SK-N-MC (cell line): ENCODE measurements at regions not wholly inside any gene's neighbourhood (a gene's known extent, or its start where the extent isn't known, plus 50 kb on each side); places are given as distances from the start of the nearest gene placed in this dataset.

Source experiments
- DNase-seq: peaks from one replicate; pipeline ENCODE4 v3.0.0-alpha.2; 2011; ENCODE audit warnings: low read depth, low spot score
- H3K27ac ChIP-seq: fragments of 200-600 bp; sonication (generic); 2 replicates; pipeline ENCODE4 v1.5.1; 2016; ENCODE audit warnings: mixed run types
- H3K36me3 ChIP-seq: fragments of 200-600 bp; sonication (generic); 2 replicates; pipeline ENCODE4 v1.6.1; 2017; ENCODE audit warnings: antibody characterized with exemption, low read length, mixed read lengths; ENCODE audit not compliant: insufficient read depth
- H3K4me3 ChIP-seq: fragments of 200-600 bp; sonication (generic); 2 replicates; pipeline ENCODE4 v1.5.1; 2016
- H3K9ac ChIP-seq: fragments of 200-600 bp; sonication (generic); 2 replicates; pipeline ENCODE4 v1.8.0; 2017; ENCODE audit warnings: mixed run types, mixed read lengths; ENCODE audit not compliant: insufficient read length
- H3K9me3 ChIP-seq: fragments of 200-600 bp; sonication (generic); 2 replicates; pipeline ENCODE4 v1.6.1; 2017; ENCODE audit warnings: low read depth, mild to moderate bottlenecking, antibody characterized with exemption, low read length, moderate library complexity, mixed read lengths
- EZH2 ChIP-seq: fragments of 200-600 bp; sonication (generic); IDR thresholded peaks from one replicate; pipeline ENCODE4 v1.6.1; 2017; ENCODE audit warnings: antibody characterized with exemption
- FOXP2 ChIP-seq: optimal IDR thresholded peaks from 2 replicates; pipeline ENCODE3; 2011; ENCODE audit warnings: mild to moderate bottlenecking, moderate library complexity; ENCODE audit not compliant: insufficient read depth; ENCODE audit errors: extremely low read length, control extremely low read depth
- POLR2AphosphoS5 ChIP-seq: IDR thresholded peaks from 2 replicates; pipeline ENCODE4 v1.6.1; 2012; ENCODE audit warnings: mild to moderate bottlenecking, low read depth, low read length, borderline replicate concordance

DNA sequence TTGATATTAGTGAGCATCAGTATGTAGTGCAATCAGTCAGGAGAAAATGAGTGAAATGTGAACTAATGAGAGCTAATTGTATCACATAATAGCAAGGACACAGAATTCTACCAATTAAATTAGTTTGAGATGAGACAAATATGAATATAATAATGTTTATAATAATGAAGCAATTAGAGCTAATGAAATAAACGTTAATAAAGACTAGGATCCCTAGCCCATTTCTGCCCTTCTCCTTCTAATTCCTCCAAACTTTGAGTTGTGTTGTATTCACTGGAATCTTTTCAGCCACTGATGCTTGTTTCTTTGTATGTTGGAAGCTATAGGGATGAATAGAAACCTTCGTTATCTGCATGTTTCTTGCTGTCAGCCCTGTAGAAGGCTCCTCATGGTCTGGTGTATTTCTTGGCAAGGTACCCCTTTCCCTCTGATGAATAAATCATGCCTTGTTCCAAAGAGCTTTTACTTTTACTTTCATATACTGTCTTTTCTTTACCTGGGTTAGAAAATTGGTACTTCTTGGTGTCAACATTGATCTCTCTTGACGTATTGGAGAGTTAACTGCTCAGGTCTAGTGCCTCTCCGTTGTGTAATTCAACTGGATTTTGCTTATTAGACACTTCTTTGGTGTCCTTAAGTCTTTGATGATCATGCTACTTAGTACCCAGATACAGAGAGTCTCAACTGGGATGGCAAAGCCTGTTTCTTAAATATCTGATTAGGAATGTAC, 154.8 kb downstream of the PTCSC3 start:
- Histone ChIP-seq H3K9ac (no peak overlapping the region), H3K9me3 (no peaks in the 10 kb centered on the region), H3K4me3 (no peak overlapping the region), H3K36me3 (no peaks in the 10 kb centered on the region), H3K27ac (no peak overlapping the region)
- TF ChIP-seq POLR2AphosphoS5 (no peak), FOXP2 (no peak), EZH2 (no peak)
- no peak for DNase-seq

DNA sequence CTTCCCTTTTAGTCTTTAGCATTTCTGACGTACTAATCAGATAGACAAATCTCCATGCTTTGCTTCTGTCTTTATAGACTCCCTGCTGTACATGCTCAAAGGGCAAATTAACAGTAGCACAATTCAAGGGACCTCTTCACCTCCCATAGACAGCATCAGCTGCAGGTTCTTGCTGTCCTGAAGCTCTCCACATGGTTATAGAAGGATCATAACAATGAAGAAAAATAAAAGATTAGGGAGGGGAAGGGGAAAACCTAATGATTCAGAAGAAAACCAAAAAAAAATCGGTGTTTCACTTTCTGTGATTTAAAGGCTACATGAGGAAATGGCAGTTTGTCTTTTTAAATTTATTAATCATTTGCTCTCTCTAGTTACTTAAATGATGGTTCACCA, 155.5 kb downstream of the PTCSC3 start:
- Histone ChIP-seq H3K4me3 (no peak overlapping the region), H3K27ac (no peak overlapping the region), H3K9me3 (no peaks in the 10 kb centered on the region), H3K36me3 (no peaks in the 10 kb centered on the region), H3K9ac (no peak overlapping the region)
- DNase-seq, result no peak
- TF ChIP-seq EZH2 (no peak), FOXP2 (no peak)

DNA sequence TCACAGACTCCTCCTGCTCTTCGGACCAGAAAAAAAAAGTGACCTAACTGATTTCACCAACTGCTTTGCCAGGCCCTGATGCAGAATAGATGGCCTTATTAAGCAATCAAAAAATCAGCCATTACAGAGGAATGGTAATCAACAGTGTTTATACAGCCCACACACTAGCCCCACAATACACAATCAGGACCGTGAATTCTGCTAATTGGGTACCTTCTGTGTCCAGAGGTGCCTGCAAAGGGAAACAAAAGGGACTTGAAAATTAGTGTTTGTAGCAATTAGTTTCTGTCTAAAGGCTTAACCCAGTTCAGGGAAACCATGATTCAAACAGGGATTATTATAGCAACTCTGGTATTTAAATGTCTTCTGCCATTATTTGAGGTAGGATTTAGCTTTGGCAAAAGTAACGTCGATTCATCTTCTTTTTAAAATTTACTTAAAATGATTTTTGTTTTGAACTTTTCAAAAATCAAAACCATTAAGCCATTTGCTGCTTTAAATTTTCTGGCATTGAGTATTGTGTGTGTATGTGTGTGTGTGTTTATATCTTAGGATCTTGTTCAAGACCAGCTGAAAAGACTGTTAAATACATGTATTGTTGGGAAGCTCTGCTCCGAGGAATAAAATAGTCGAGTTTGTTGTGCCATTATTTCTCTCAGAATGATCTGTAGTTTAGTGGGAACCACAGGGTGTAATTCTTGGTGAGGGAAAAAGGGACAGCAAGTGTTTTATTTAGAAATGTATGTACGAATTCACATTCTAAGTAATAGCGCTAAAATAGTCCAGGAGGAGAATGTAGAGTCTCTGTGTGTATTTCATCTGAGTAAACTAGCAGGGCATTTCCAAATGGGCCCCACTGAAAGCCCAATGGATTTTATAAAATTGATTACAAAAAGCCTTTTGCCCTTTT, 156.1 kb downstream of the PTCSC3 start:
- no peaks in the 10 kb centered on the region for H3K9me3 ChIP-seq
- DNase-seq, result no peak
- H3K27ac ChIP-seq, result no peak overlapping the region
- no peaks in the 10 kb centered on the region for H3K36me3 ChIP-seq
- no peak overlapping the region for H3K9ac ChIP-seq
- TF ChIP-seq POLR2AphosphoS5 (no peak), FOXP2 (no peak), EZH2 (no peak)
- H3K4me3 ChIP-seq, result no peak overlapping the region

DNA sequence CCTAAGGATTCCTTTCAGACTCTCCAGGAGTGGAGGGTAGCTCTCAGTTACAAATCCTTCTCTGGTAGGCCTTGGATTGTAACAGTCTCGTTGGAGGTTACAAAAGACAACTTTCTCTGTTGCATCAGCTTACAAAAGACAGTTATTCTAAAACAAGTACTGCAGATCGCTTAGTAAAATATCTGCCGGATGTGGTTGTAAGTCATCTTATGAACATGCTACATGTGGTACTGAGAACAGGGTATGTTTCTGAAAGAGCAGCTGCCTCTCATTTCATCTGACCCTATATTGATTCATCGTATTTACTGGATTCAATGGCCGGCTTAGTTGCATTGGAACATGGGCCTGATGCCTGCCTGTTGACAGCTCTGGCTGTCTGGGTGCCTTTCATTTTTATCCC, 157.4 kb downstream of the PTCSC3 start:
- Histone ChIP-seq H3K27ac (no peak overlapping the region), H3K36me3 (no peaks in the 10 kb centered on the region), H3K9me3 (no peaks in the 10 kb centered on the region), H3K9ac (no peak overlapping the region), H3K4me3 (no peak overlapping the region)
- no peak for DNase-seq
- TF ChIP-seq FOXP2 (no peak), EZH2 (no peak), POLR2AphosphoS5 (no peak)

DNA sequence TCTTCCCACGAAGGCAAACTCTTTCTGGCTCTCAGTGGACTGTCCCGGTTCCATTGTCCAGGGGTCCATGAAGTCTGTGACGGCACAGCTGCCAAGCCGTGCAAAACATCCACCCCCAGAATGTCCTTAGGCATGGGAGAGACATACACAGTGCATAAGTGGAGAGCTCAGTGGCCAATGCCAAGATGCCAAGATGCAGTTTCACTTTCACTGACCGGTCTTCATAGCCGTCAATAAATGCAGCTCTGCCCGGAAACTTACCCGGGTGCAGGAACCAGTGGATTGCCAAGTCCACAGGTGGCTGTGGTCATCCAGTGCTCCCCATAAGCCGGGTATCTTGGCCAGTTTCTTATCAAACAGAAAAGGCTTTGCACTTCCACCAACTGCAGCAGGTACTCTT, 162.3 kb downstream of the PTCSC3 start:
- TF ChIP-seq EZH2, result no peak
- no peak for TF ChIP-seq POLR2AphosphoS5
- no peak for TF ChIP-seq FOXP2
- no peaks in the 10 kb centered on the region for H3K36me3 ChIP-seq
- no peak overlapping the region for H3K4me3 ChIP-seq
- no peaks in the 10 kb centered on the region for H3K9me3 ChIP-seq
- no peak overlapping the region for H3K27ac ChIP-seq
- no peak for DNase-seq
- no peak overlapping the region for H3K9ac ChIP-seq

DNA sequence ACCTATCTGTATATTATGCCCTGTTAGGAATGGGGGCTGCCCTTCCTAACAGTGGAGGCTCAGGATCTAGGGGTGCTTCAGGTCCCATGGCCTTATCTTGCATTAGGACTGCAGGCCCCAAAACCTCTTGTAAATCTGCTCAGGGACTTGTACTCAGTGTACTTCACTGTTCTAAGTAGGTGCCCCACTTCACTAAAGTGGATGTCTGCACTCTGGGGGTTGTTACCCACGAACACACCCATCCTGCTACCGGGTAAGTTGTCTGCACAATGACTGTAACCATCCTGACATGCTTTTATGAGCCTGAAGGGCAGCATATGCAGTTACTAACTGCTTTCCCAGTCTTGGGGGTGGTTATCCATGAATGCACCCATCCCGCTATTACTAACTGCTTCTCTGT, 163.0 kb downstream of the PTCSC3 start:
- H3K27ac ChIP-seq, result no peak overlapping the region
- no peaks in the 10 kb centered on the region for H3K9me3 ChIP-seq
- H3K4me3 ChIP-seq, result no peak overlapping the region
- no peak overlapping the region for H3K9ac ChIP-seq
- TF ChIP-seq POLR2AphosphoS5, result no peak
- no peak for TF ChIP-seq EZH2
- no peak for TF ChIP-seq FOXP2
- no peaks in the 10 kb centered on the region for H3K36me3 ChIP-seq
- DNase-seq, result no peak

DNA sequence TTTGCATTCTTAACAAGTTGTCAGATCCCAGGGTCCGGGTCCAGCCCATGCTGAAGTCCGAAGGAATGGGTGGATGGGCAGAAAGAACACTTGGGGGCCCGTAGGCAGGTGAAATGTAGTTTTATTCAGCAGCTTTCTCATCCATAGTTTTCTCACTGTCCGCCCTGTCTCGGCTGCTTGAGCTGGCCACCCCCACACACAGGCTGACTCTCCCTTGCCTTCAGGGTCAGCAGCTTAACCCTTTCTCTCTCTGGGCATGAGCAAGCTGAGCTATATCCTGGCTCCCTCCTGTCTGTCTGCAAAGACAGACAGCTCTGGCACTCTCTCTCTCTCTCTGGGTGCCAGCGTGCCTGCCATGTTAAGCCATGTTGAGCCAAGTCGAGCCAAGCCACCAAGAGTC, 163.9 kb downstream of the PTCSC3 start:
- Histone ChIP-seq H3K9ac (no peak overlapping the region), H3K36me3 (no peaks in the 10 kb centered on the region)
- TF ChIP-seq FOXP2, result no peak
- TF ChIP-seq EZH2, result no peak

DNA sequence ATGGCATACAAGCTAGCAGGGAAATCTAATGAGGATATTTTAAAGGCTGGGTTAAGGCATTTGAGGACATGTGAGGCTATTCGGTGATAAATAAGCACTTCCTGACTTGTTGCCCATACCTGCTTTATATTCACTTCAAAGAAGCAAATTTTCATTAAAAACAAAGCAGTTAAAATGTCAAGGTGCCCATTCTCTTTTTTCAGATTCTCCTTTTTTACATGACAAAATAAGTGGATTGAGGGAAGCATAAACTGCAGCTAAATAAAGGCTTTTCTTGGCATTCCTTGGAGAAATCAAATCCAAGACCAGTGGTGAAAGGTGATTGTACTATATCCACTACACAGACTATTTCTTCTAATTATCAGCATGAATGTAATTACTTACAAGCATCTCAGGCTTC, 166.9 kb downstream of the PTCSC3 start:
- TF ChIP-seq EZH2, result no peak
- no peak for TF ChIP-seq FOXP2
- no peak for TF ChIP-seq POLR2AphosphoS5
- no peak overlapping the region for H3K4me3 ChIP-seq
- H3K36me3 ChIP-seq, result no peaks in the 10 kb centered on the region
- DNase-seq, result no peak
- H3K9ac ChIP-seq, result no peak overlapping the region
- H3K27ac ChIP-seq, result no peak overlapping the region
- H3K9me3 ChIP-seq, result no peaks in the 10 kb centered on the region

More for the DNA sequence above, 163.9 kb downstream of the PTCSC3 start:
- Histone ChIP-seq H3K9me3 (no peaks in the 10 kb centered on the region), H3K4me3 (no peak overlapping the region), H3K27ac (no peak overlapping the region)
- DNase-seq, result no peak
